CMK (cell line): ENCODE measurements at regions not wholly inside any gene's neighbourhood (a gene's known extent, or its start where the extent isn't known, plus 50 kb on each side); places are given as distances from the start of the nearest gene placed in this dataset.
"Not testable (repeated sequence)": the region's sequence is repeated elsewhere in the genome, so short reads cannot be mapped to it uniquely, and the experiment has no call there.

Source experiments
- DNase-seq: peaks from one replicate; pipeline ENCODE4 v3.0.0-alpha.2; 2010; ENCODE audit warnings: low read depth

DNA sequence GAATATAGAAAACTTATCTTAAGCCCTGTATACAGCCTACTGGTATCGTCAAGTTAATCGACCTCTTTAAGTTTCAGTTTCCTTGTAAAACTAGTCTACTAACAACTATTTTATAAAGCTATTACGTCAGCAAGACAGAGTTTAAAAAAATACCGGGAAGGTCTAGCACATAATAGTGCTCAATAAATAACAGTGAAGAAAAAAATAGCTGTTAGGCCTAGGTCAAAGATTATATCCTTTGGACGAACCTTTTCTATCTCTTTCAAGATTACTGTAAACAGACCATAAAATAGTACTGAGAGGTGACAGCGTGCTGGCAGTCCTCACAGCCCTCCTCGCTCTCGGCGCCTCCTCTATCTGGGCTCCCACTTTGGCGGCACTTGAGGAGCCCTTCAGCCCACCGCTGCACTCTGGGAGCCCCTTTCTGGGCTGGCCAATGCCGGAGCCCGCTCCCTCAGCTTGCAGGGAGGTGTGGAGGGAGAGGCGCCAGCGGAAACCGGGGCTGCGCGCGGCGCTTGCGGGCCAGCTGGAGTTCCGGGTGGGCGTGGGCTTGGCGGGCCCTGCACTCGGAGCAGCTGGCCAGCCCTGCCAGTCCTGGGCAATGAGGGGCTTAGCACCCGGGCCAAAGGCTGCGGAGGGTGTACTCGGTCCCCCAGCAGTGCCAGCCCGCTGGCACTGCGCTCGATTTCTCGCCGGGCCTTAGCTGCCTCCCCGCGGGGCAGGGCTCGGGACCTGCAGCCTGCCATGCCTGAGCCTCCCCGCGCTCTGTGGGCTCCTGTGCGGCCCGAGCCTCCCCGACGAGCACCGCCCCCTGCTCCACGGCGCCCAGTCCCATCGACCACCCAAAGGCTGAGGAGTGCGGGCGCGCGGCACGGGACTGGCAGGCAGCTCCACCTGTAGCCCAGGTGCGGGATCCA, 119.1 kb upstream of the HSF2 start:
- not testable (repeated sequence) for DNase-seq

- no peak for DNase-seq
Observed at GRCh38 chr6:122283884-122284283, 115.6 kb upstream of the HSF2 start.

GRCh38 chr6:122284848-122285247, 114.6 kb upstream of the HSF2 start:
- DNase-seq, result no peak

GRCh38 chr6:122285292-122285913, 114.0 kb upstream of the HSF2 start:
- DNase-seq, result no peak

- no peak for DNase-seq
Observed at GRCh38 chr6:122286512-122286911, 112.9 kb upstream of the HSF2 start.

GRCh38 chr6:122289762-122290539, 109.5 kb upstream of the HSF2 start:
- DNase-seq, result no peak

DNA sequence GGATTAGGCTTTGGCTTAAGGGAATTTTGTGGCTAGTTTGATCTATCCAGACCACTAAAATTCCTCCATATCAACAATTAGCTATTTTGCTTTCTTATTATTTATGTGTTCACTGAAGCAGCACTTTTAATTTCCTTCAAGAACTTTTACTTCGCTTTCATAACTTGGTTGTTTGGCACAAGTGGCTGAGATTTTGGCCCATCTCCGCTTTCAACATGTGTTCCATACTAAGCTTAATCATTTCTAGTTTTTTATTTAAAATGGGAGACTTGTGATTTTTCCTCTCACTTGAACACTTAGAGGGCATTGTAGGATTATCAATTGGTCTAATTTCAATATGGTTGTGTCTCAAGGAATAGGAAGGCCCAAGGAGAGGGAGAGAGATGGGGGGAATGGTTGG, 102.4 kb upstream of the HSF2 start:
- no peak for DNase-seq

DNA sequence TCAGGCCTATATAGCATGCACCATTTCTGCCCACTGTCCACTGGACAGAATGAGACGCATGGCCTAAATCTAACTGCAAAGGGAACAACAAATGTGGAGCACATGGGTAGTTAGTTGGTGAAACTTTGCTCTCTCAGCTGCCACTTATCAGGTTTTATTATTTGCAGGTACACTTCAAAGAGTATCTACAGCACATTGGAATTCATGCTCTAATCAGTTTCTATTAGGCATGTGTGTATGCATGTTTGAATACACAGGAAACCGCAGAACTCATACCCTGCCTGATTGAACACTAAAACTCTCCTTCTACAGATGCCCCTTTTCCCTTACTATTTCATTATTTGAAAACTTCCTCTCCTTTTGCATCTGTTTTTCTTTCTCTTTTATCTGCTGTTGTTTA, 97.4 kb upstream of the HSF2 start:
- no peak for DNase-seq

DNA sequence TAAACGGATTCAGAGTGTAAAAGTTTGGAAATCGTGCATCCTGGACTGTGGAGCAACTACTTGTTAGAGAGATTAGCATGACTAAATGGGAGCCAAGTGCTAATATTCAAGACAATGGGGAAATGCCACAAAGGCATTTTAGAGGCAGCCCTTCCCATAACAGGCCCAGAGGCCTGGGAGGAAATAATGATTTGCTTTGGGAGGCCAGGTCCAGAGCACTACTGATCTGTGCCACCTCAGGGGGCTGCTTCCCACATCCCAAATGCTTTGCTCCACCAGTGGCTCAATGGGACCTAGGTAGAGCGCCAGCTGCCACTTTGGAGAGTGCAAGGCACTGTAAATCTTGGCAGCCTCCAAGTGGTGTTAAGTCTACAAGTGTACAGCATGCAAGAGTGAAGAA, 91.9 kb upstream of the HSF2 start:
- no peak for DNase-seq

- DNase-seq, result no peak
Observed at GRCh38 chr6:122308074-122308473, 91.4 kb upstream of the HSF2 start.

DNA sequence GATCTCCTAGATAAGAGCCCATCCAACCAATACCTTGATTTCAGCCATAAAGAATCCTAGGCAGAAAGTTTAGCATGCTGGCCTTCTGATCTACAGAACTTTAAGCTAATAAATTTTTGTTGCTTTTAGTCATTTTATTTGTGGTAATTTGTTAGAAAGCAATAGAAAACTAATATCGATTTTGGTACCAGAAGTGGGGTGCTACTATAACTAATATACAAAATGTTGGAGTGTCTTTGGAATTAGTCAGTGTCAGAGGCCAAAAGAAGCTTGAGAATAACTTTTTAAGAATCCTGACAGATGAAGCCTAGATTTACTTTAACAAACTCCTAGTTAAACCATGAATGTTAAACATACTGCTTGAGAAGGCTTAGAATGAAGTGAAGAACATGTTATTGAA, 83.6 kb upstream of the HSF2 start:
- no peak for DNase-seq

DNA sequence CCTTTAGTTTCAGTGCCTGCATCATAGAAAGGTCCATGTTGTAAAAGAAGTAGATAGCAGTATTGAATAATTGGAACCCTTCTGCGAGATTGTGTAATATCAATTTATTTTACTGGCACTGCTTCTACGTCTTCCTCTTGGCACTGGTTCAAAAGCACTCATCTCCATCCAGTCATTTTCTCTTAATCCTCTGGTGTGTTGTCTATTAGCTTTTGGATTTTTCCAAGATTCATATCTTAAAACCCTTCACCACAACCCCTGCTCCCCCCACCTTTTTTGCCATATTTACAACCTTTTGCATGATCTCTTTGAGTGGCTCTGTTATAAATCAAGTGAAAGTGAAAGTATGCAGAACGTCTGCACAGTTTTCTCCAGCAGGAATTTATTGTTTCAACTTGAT, 76.6 kb upstream of the HSF2 start:
- DNase-seq, result no peak

- no peak for DNase-seq
Observed at GRCh38 chr6:122323361-122323760, 76.1 kb upstream of the HSF2 start.

GRCh38 chr6:122330315-122330714, 69.1 kb upstream of the HSF2 start:
- no peak for DNase-seq

DNA sequence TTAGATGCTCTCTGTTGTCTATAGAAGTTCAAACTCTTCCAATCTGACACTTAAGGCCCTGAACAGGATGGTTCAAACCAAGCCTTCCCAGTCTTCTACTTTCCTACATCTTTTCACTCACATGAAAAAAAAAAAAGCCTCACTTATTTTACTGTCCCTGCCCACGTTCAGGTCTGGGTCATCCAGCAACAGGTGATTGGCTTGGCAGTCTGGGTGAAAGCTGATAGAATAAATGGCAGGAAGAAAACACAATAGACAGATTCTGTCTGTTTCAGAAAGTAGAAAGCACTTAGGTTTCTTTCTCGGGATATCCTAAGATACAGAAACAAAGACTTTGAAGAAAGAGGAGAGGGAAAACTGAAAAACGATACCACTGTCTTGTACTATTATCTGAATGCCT, 61.8 kb upstream of the HSF2 start:
- no peak for DNase-seq

- DNase-seq, result no peak
Observed at GRCh38 chr6:122339661-122340060, 59.8 kb upstream of the HSF2 start.

- DNase-seq, result no peak
Observed at GRCh38 chr6:122347280-122347679, 52.2 kb upstream of the HSF2 start.

GRCh38 chr6:122347751-122348150, 51.7 kb upstream of the HSF2 start:
- DNase-seq, result no peak
